Suppressor macrophage (primary cell): ENCODE measurements at regions not wholly inside any gene's neighbourhood (a gene's known extent, or its start where the extent isn't known, plus 50 kb on each side); places are given as distances from the start of the nearest gene placed in this dataset.

Experiments used
- DNase-seq, 4 experiments: peaks; one replicate each; pipeline ENCODE4 v3.0.0-alpha.2; 2020 to 2022

DNA sequence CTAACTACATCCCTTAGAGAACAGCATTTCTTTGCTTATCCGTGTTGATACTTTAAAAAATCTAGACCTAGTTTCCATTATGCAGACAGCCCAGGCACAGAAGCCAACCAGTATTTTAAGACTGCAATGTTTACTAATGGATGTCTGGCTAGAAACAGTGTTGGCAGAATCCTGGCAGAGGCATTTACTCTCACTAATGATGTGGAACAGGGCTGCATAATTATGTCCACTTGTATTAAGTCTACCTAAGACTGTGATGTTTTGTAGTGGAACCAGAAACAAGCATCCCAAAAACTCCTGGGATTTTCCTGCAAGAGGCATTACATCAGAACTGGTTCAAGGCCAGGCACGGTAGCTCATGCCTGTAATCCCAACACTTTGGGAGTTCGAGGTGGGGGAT lies 50.2 kb upstream of the PICALM start:
- DNase-seq: no peak
